Activated CD4-positive, alpha-beta T cell treated with anti-CD3 and anti-CD28 coated beads for 48 hours (primary cell): ENCODE measurements at regions not wholly inside any gene's neighbourhood (a gene's known extent, or its start where the extent isn't known, plus 50 kb on each side); places are given as distances from the start of the nearest gene placed in this dataset.
"Not testable (repeated sequence)": the region's sequence is repeated elsewhere in the genome, so short reads cannot be mapped to it uniquely, and the experiment has no call there.

Source experiments
- DNase-seq: peaks from one replicate; pipeline ENCODE4 v3.0.0-alpha.2; 2020

DNA sequence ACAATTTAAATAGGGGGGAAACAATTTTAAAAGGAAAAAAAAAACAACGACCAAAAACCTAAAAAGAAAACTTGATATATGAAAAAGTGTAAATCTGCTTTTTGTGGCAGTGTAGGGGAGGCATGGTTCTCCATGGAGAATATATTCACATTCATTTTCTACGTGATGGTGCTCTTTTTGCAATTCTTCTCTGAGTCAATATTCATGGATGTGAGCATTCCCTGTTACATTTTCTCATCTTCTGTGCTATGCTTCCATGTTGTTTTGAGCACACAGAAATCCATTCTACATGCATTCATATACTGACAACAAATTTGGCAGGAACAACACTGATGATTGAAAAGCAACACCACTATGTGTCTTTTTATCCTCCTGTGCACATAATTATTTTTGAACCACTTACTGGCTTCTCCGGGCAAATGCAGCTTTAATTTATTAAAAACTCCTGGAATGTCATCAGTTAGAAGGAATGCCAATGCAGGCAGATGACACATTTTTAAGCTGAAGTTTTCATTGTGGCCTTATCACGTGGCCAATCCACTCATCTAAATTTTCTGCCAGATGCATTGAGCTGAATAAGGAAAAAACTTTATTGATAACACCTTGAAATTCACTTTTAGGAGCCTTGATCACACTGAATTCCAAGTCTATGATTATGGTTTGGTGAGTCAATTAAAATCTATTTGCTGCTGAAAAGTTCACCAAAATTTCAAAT, 590.6 kb downstream of the NUF2 start:
- no peak for DNase-seq

DNA sequence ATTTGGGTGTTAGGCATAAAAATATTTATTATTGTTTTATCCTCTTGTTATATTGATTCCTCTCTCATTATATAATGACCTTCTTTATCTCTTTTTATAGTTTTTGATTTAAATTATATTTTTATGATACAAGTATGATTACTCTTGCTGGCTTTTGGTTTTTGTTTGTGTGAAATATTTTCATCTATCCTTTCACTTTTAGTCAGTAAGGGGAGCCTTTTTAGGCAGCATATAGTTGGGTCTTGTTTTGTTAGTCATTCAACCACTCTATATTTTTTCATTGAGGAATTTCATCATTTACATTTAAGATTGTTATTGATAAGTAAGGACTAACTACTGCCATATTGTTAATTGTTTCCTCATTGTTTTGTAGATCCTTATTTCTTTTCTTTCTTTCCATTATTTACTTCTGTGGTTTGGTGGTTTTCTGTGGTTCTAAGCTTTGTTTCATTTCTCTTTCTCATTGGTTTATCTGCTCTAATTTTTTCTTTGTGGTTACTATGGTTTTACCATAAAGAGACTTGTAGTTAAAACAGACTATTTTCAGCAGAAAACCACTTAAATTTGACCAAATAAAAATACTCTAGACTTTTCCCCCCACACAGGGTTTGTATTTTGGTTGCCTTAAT, 593.1 kb downstream of the NUF2 start:
- no peak for DNase-seq

DNA sequence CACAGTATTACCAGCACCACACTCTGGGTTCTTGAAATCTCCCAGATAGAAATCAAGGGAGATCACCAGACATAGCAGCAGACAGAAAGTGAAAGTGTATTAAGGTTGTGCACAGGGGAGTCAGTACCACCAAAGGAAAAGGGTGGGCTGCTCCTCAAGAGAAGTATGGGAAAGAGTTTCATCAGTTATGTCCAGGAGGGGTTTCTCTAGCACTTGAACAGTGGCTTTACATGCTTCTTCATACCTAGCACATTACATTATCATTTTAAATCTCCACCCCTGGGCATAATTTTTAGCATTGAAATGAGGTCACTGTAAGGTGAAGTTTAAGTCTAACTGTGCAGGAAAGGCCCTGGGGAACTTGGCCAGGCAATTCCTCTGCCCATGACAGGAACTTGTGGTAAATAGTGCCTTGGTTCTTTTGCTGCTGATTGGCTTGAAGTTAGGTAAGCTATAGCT, 601.0 kb downstream of the NUF2 start:
- DNase-seq: no peak

DNA sequence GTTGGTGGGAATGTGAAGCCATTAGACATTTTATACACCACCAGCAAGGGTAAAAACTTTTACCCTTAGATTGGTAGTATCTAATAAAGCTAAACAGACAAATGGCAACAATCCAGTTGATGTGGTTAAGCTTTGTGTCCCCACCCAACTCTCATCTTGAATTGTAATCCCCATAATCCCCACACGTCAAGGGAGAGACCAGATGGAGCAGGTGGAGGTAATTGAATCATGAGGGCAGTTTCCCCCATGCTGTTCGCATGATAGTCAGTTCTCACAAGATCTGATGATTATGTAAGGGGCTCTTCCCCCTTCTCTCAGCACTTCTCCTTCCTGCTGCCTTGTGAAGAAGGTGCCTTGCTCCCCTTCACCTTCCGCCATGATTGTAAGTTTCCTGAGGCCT, 602.3 kb downstream of the NUF2 start:
- DNase-seq: no peak

DNA sequence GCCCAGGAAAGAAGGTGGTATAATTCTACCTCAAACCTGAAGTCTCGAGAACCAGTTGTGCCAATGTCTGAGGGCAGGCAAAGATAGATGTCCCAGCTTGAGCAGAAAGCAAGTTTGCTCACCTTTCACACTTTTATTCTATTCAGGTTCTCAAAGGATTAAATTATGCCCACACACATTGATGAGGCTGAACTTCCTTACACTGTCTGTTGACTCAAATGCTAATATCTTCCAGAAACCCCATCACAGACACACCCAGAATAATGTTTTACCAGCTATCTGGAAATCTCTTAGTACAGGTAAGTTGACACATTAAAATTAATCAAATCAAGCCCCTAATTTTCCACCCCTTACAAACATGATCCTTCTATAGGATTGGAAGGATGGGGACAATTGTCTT, 605.7 kb downstream of the NUF2 start:
- DNase-seq: no peak

DNA sequence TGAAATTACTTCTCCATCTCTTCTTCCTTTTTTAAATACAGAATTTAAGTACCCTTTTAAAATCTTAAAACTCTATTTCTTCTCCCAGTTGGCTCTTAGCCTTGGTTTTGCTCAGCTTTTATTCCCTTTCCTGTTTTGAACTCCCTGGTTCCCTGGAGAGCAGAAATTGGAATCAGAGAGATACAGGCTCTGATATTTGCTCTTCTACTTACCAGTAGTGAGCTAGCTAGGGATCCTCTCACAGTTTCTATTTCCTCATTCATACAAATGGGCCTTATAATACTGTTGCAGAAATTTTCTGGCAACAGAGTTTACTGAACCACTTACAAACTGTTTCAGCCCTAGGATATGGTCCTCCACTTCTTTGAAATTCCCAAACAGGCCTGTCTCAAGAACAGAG, 606.3 kb downstream of the NUF2 start:
- DNase-seq: no peak

DNA sequence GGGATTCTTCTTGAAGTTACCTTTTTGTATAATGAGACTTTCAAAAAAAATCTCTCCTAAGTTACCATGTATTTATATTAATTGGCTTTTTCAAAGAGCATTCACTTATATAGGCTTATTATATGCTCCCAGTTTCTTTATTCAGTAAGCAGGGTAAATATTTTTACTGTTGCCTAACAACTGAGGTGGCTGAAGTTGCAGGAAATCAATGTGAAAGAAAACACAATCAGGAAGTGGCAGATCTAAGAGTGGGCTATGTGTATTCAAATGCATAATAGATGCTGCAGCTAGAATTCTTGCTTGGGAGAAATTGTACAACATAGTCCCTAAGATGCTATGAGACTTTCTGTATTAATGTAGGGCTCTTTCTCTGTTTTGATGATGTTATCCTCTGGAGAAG, 606.9 kb downstream of the NUF2 start:
- no peak for DNase-seq

DNA sequence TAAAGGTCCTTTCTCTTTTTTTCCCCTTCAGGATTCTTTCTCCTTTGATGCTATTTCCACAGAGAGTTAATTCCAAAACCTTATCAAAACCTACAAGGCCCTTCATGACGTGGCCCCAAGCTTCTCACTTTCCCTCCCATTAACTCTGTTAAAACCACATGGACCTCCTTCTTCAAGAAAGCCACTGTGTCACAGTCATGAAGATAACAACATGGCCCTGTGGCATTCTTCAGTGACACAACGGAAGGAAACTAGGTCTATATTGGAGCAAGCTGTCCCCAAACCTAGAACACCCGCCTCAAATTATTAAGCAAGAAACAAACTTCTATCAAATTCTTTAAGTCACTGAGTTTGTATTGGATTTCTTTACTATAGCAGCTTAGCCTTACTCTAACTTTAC, 611.1 kb downstream of the NUF2 start:
- no peak for DNase-seq

DNA sequence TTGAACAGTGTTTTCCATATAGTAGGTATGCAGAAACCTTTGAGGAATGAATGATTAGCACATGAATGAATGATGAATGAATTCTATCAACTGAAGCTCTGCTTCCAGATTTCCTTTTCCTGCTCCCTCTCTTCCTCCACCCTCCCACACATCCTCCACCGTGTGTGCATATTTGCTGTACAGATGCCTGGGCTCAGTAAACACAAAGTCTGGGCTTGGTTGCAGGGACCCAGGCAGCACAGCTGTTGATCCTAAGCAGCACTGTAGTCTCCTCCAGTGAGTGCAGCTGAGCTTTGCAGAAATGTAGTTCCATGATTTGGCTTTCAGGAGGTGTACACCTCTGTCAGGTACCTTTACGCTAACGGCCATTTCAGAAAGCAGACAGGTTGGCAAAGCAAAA, 611.7 kb downstream of the NUF2 start:
- DNase-seq: no peak

DNA sequence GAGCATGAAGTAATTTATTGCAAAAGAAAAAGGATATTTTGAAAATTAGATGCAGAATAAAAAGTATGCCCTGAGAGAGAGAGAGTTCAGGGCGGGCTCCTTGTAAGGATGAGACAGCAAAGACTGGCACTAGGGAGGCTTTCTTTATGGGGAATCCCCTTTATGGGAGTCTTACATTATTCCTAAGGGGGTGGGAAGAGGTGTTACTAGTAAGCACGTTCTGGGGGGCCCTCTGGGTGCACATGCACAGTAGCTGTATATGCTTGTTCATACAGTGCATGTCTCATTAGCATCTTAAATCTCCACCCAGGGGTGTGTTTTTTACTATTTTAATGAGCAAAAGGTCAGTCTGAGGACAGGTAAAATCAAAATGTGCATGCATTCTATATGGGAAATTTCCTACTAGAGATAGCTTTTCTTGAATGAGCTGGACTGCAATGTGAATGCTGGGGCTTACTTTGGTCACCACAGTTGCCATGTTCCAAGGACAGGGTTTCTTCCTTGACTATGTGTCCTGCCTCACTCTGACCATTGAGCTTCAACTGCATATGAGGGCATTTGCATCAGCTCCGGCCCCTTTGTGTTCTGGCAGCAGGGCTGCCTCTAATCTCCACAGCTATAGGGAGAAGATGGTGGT, 614.1 kb downstream of the NUF2 start:
- no peak for DNase-seq

DNA sequence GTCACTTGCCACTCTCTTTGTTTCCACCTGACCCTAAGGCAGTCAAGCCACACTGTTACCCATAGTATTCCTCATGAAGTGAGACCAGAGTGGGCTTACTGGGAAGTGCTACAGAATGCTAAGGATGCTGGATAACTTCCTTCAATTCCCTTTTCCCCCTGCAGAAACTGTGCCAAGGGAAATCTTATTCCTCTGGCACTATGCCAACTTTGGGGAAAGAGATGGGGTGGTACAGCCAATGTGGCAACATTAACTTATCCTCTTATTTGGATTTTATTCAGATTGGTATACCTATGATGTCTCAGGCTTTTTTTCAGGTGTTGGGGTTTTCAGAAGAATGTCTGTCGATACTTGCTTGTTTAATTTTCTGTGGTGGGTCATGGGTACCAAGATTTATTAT, 599.4 kb upstream of the PBX1 start:
- DNase-seq: no peak

DNA sequence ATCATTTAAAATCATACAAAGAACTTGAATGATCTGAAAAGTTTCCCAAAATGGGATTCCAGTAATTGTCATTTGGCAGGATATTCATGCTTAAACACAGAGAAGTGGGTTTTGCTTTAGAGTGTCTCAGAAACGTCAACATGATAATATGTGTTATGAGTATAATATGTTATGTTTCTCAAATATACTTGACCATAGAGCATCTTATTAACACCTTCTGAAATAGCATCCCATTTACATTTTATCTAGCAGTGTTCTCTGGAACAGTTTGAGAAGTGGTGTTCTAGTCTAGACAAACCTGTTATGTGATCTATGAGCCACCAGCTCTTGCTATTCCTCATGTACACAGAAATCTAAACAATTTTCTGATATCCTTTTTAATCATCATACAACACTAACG, 588.8 kb upstream of the PBX1 start:
- no peak for DNase-seq

DNA sequence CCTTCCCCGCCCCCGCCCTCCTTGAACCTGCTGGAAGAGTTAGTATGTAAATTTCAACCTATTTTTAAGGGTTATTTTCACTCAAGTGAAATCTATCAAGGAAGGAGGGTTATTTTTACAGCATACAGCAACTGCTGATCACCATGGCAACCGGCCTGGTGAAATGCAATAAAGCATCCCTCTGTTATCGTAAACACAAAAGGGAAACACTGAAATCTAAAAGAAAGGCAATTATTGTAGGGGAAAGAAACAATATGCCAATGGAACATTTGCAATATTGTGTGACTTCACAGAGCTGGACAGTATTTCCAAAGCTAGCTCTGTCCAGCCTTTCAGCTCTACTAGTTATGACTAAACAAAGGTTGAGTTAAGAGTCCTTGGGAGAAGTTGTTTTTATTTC, 588.3 kb upstream of the PBX1 start:
- DNase-seq: no peak

DNA sequence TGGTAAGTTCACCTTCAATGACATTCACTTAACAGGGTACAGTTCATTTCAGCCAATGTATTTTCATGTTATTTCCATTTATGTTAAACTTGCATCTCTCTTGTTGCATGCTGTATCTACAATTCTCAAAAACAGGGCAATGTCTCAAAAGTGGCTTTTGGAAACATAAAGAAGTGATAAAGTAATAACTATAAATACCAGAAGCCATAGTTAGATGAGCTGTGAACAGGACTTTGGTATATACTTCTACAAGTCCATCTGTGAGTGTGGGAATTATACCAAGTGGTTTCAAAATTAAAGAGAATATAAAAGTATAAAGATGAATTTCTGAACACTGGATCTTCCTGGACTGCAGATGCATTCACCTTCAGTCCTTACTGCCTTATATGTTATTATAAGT, 585.4 kb upstream of the PBX1 start:
- DNase-seq: no peak

DNA sequence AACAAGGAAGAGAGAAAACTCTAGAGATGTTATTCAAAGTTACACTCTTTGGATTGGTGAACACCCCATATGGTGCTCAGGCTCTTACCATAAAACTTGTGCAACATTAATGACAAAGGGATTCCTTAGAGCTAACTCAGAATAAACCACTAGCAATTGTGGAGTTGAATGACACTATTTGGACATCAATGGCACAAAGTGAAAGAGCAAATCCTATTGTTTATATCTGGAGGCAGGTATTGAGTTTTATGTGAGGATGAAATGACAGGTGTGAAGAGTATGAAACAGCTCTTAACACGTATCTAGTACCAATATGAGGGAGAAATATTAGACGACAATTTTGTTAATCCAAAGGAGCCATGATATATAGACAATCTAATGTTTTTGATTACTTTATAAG, 584.9 kb upstream of the PBX1 start:
- no peak for DNase-seq

DNA sequence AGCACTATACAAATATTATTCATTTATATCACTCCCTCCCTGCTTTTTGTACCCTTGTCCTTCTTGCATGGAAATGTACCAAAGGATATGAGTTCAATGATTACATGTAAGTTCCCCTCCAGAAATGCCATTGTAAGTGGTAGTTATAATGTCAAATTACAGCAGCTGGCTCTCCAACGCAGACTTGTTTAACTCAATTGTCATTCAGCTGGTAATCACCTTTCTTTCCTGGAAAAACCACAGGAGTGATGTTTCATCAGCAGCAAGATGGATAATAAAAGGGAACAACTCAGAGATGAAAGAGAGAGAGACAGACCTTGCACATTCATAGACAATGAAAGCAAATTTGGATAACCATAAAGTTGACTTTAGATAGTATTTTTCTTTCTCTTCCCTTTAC, 578.6 kb upstream of the PBX1 start:
- DNase-seq: no peak

DNA sequence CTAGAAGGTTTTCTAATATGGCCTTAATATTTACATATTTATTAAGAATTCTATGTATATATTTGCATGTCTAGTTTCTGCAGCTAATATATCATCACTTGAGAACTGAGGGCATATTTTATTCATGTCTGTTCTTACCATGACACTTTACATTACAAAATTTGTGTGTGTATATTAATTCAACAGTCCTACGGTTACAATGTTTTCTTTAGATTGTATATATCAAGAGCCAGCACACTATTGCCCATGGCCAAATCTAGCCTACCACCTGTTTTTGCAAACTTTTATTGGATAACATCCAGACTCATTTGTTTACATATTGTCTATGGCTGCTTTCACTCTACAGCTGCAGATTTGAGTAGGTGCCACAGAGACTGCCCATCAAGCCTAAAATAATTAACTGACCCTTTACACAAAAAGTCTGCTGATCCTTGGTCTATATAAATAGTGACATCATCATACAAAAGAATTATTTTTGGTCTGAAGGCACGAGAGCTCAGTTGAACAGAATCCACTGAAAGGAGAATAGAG, 577.4 kb upstream of the PBX1 start:
- DNase-seq: no peak

DNA sequence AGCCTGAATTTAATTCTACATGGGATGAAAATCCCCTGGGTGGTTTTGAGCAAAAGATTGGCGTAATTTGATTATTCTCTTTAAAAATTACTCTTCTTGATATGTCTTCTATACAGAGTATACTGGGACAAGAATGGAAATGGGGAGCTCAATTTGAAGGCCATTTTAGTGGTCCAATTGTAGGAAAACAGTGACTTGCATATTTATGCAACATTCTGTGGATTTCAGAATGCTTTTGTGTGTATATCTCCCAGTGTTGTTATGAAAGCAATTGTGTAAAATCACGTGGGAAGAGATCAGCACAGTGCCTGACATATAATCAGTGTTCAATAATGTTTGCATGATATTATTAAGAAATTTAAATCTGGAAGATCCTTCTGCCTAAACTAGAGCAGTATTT, 575.9 kb upstream of the PBX1 start:
- DNase-seq: no peak

DNA sequence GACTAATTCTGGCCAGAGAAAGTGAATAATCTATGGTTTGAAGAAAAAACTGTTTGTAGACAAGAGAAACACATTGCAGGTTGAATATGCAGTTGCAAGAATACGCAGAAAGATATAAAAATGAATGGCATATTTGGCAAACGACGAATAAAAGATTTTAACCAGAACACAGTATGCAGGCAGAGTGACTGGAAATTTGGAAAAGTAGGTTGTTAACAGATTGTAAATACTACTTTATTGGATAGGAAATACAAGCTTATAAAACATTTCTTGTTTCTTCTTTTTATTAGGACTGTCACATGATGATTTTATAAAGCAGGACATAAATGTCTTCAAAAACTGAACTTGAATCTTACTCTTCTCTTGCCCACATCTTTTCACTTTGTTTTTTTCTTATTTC, 573.3 kb upstream of the PBX1 start:
- DNase-seq: no peak

DNA sequence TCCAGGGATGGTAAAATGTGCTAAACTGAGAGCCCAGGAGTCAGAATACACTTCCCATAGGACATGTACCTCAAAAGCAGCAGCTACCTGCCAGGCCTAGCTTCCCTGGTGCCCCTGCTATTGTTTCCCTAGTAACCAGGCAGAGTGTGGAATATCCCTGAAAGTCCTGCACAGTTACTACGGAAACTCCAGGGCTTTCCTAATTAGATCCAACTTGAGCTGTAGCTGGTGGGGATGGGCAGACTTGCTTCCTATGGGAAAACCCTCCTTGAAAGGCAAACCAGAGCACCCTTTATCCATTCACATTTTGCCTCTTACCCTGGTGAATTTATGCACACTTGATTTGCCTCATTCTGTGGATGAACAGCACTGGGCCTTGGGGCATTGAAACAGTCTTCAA, 559.9 kb upstream of the PBX1 start:
- no peak for DNase-seq

DNA sequence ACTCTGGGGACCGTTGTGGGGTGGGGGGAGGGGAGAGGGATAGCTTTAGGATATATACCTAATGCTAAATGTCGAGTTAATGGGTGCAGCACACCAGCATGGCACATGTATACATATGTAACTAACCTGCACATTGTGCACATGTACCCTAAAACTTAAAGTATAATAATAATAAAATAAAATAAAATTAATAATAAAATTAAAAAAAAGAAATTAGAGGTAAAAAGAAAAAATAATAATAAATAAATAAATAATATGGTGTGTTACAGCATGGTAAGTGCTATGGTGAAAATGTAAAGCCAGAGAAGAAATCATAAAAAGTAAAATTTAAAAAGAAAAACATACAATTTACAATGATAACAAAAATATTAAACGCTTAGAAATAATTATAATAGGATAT, 552.8 kb upstream of the PBX1 start:
- DNase-seq: not testable (repeated sequence)

DNA sequence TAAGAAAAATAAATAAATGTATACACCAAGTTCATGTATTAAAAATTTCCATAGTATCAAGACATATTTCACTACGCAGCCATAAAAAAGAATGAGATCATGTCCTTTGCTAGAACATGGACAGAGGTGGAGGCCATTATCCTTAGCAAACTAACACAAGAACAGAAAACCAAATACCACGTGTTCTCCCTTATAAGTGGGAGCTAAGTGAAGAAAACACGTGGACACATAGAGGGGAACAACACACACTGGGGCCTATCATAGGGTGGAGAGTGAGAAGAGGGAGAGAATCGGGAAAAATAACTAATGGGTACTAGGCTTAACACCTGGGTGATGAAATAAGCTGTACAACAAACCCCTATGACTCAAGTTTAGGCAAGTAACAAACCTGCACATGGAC, 552.4 kb upstream of the PBX1 start:
- DNase-seq: no peak

DNA sequence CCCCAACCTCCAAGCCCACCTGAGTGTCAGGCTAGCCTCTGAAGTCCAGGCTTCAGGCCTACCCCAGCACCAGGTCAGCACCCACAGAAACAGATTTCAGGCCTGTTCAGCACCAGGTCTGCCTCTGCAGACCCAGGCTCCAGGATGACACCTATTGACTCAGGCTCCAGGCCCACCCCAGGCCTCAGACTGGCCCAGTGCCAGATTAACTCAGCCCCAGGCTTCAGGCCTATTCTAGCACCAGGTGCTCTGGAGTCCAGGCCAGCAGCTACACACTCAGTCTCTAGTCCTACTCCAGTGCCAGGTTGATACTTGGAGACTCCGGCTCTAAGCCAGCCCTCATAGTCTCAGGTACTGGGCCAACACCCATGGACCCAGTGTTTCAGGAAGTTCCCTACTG, 541.7 kb upstream of the PBX1 start:
- no peak for DNase-seq

DNA sequence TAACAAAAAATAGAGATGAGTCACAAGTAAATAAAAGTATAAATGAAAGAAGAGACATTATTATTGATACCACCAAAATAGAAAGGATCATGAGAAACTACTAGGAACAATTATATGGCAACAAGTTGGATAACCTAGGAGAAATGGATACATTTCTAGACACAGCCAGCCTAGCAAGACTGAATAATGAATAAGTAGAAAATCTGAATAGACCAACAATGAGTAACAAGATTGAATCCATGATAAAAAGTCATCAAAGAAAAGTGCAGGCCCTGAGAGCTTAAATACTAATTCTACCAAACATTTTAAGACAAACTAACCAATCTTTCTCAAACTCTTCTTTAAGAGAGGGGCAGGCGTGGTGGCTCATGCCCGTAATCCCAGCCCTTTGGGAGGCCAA, 538.6 kb upstream of the PBX1 start:
- DNase-seq: no peak
